GM19468 (cell line): ENCODE measurements at regions not wholly inside any gene's neighbourhood (a gene's known extent, or its start where the extent isn't known, plus 50 kb on each side); places are given as distances from the start of the nearest gene placed in this dataset.

Source experiments
- ATAC-seq: cut with Tn5 transposase; IDR thresholded peaks from one replicate; pipeline ENCODE4 v1.9.1; 2021; ENCODE audit warnings: mild to moderate bottlenecking, moderate library complexity, moderate number of reproducible peaks; ENCODE audit not compliant: unreplicated experiment; ENCODE audit errors: extremely low read depth

- ATAC-seq, result no peak
Measured at GRCh38 chr14:82502043-82502442, 968.4 kb upstream of the SEL1L start.

DNA sequence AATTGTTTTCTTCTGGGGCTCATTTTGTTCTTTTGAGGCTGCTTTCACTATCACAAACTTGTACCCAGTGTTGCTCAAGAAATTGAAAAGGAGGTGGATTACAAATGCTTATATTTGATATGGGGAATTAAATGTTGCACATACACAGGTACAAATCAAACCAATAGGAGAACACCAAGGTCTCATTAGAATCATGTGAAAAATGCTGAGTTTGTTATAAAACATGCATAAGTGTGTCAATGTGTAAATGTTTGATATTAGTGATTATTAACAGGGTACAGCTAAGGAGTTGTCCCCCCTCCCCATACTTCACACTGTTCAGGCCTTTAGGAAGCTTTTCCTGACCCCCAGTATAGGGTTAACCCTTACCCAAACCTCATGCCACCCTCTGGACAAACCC, 971.2 kb upstream of the SEL1L start:
- no peak for ATAC-seq

DNA sequence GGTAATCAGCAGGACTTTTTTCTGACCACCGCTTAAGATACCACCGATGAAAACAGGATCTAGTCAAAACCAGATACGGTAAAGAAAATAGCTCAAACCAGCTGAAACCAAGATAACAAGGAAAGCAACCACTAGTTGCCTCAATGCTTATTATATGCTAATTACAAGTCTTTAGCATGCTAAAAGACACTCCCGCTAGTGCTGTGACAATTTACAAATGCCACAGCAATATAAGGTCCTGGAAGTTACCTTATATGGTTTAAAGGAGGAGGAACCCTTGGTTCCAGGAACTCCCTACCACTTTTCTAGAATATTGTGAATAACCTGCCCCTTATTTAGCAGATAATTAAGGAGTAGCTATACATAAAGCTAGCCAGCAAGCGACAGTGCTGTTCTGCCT, 976.4 kb upstream of the SEL1L start:
- ATAC-seq, result no peak

DNA sequence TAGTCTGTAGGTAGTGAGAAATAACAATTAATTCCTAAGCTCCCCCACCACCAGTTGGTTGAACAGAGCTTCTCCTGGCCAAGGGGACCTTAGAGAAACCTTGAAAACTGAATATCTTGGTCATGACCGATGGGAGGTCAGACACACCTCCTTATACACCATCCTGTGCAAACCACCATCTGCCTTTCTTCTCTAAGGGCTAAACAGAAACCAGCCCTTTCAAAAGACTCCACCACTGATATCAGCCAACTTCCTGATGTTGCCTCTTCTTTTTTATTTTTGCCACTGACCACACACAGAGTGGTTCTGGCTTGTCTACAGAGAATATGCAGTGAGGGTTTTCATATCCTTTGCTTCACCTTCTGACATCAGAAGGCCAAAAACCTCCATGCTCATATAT, 977.7 kb upstream of the SEL1L start:
- ATAC-seq, result no peak

- no peak for ATAC-seq
Measured at GRCh38 chr14:82520765-82521164, 987.1 kb upstream of the SEL1L start.

GRCh38 chr14:82521191-82521590, 987.5 kb upstream of the SEL1L start:
- ATAC-seq, result no peak

- no peak for ATAC-seq
Measured at GRCh38 chr14:82528016-82528415, 994.4 kb upstream of the SEL1L start.

GRCh38 chr14:82533351-82533750, 999.7 kb upstream of the SEL1L start:
- no peak for ATAC-seq

- no peak for ATAC-seq
Measured at GRCh38 chr14:82536566-82536965, 1002.9 kb upstream of the SEL1L start.

DNA sequence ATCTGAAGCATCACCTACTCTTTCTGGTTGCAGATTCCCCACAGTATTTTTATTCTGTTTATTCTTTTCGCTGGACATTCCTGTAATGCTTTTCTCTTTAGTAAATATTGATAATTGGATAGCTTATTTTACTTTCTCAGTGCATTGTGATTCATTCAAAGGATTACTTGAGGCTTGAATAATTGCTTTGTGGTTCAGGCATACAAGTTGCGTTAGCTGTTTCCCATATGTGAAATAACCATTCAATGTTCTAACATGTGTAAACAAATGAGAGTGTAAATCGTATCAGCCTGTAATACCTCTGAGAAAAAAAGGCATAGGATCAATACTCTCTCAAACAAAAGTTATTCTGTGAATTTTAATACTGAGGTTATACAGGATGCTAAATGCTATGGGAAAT, 1004.2 kb upstream of the SEL1L start:
- no peak for ATAC-seq

GRCh38 chr14:82546401-82546800, 1012.7 kb upstream of the SEL1L start:
- no peak for ATAC-seq

GRCh38 chr14:82549306-82549990, 1015.8 kb upstream of the SEL1L start:
- ATAC-seq, result no peak

DNA sequence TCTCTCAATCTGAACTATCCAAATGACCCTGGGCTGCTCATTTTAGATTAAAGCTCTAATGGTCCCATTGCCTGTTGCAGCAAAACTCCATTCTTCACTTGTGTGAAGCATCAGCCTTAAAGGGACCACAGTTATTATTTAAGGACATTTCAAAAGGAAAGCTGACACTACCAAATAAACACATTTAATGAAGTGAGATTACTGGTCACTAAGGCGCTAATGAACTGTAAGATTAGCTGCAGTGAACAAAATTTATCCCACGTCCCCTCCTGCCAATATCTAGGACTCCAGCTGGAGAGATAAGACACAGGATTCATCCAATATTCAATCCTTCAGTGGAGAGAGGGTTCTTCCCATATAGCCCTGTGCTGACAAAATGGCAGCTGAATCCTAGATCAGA, 1029.2 kb upstream of the SEL1L start:
- ATAC-seq, result no peak

DNA sequence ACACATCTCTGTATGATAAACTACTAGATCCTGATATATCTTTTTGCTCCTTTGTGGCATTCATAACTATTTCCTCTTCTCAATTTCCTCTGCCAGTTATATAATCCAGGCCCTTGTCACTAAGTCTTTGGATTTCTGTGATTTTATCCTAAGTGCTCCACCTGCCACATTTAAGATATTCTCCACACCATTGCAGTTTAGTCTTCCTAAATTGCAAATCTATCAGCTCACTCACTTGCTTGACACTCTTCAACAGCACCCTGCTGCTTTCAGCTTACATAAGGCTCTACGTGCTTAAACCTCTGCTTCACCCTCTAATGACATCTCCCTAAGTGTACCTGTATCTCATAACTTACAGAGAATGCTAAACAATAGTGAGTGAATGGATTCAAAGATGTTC, 1032.2 kb upstream of the SEL1L start:
- ATAC-seq, result no peak

DNA sequence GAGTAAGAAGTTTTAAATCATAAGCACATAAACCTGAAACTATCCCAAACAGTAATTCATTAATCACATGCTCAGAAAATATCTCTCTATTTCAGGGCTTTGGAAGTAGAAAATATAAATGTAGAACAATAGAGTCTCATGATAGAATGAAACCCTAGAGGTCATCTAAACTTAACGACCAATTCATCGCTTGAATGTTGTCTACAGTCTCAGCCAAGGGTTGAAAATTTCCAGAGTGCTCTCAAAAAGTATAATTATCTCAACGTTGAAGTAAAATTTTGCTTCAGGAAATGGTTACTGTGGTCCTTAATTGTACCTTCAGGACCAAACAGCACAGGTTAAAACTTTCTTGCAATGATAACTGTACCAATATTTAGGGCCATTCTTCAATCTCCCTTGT, 1053.6 kb upstream of the SEL1L start:
- ATAC-seq, result no peak

DNA sequence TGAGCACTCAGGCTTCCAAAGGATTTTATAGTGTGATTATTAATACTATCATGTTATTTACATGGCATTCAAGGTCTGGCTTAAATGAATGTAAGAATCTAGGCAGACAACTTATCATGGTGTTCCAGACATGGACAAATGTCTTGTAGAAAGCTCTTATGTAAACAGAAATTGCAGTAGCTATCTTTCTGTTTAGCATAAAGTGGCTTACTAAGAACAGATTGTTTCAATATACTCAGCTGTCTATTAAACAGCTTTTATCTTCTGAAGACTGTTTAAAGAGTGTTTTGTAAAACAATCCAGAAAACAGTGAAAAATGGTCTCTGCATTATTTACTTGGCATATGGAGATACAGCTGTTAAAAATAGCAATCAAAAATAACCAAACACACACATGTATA, 1061.8 kb upstream of the SEL1L start:
- ATAC-seq, result no peak

- ATAC-seq, result no peak
Measured at GRCh38 chr14:82602794-82603193, 1069.1 kb upstream of the SEL1L start.

GRCh38 chr14:82604819-82605218, 1071.2 kb upstream of the SEL1L start:
- ATAC-seq, result no peak

DNA sequence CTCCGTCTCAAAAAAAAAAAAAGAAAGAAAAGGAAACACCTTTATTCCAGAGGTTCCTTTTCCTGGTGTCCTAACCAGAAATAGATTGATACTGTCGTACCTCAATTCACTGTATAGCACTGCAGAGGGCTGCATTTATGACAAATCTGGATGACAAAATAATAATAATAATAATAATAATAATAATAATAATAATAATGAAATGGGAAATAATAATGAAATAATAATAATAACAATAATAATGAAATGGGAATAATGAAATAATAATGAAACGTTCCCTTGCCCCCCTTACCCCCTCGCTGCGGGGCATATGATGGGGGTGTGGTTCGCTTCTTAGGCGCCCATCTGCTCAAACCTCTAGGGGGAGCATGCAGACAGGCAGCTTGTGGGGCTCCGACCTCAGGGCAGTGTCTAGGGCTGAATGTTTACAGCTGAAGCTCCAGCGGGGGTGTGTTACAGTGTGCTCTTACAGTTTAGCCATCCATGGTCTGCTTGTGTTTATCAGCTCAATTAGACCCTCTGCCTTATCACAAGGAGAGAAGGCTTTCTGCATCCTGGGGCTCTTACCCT, 1088.3 kb upstream of the SEL1L start:
- ATAC-seq, result no peak

DNA sequence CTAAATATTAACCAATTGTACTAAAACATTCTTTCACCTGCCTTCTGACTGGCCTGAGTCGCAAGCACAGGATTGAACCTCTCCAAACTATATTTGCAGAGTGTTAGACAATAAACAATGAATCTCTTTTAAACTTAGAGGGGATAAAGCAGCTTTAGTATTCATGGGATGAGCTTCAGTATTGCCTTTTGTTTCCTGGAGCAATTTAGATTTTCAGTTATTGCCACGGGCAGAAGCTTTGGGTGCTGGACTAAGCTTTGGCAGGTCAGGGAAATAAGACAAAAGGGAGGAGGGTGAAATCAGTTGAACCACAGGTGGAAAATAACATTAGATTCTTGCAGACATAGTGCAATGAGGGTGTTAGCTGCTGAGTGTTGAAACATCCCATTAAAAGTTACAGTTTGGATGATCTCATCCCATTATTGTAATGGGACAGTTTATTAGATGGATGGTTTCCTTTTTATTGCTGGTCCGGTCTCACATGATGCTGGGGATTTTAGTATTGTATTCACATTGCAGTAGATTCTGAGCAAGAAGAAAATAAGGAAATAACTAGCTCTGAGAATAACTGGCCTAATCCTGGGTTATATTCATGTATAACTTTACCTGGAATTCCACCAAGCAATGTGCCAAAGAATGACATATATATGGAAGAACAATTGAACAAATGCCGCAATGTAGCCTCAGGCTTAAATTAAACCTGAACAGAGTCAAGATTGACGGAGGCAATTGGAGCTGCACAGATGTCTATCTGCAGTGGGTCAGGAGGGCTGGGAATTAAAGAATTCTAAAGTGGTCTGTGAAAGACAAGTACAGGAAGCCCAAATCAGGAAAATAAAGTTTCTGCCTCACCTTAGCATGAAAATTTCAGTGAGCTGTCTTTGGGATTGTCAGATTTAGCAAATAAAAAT, 1092.8 kb upstream of the SEL1L start:
- no peak for ATAC-seq

DNA sequence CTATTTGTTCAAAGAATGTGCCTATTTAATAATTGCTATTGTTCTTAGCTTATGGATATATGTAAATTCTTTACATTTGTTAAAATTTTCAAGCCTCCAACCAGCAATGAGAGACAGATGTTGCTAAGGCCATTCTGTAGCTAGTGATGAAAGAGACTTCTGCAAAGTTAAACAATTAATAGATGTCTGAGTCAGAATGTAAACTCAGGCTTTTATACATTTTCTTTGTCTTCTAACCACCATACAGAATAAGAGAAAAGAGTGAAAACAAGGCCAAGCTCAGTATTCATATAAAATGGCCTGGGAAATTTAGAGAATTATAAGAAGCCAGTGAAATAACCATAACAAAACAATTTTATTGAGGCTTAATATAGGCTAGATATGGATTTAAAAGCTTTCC, 1102.3 kb upstream of the SEL1L start:
- ATAC-seq, result no peak
